Neural progenitor cell (in vitro differentiated cells): ENCODE measurements at regions not wholly inside any gene's neighbourhood (a gene's known extent, or its start where the extent isn't known, plus 50 kb on each side); places are given as distances from the start of the nearest gene placed in this dataset.

ENCODE experiments used
- DNase-seq: peaks from one replicate; pipeline ENCODE4 v3.0.0-alpha.2; 2016; ENCODE audit warnings: low spot score
- H2AFZ ChIP-seq: fragments of 200-600 bp; sonication (generic); replicated peaks from 2 replicates; pipeline ENCODE4 v1.6.1; 2016; ENCODE audit warnings: antibody characterized with exemption
- H3F3A ChIP-seq: fragments of 200-600 bp; sonication (generic); 2 replicates; pipeline ENCODE4 v1.6.1; 2016; ENCODE audit warnings: antibody characterized with exemption, low read depth
- H3K27ac ChIP-seq: fragments of 200-600 bp; sonication (generic); 2 replicates; pipeline ENCODE4 v1.5.1; 2016; ENCODE audit warnings: mild to moderate bottlenecking
- H3K27me3 ChIP-seq: fragments of 200-600 bp; sonication (generic); 2 replicates; pipeline ENCODE4 v1.6.1; 2016; ENCODE audit warnings: mild to moderate bottlenecking, moderate library complexity
- H3K36me3 ChIP-seq: fragments of 200-600 bp; sonication (generic); 2 replicates; pipeline ENCODE4 v1.5.1; 2016
- H3K4me1 ChIP-seq: fragments of 200-600 bp; sonication (generic); 2 replicates; pipeline ENCODE4 v1.6.1; 2016; ENCODE audit warnings: mixed run types
- H3K4me2 ChIP-seq: fragments of 200-600 bp; sonication (generic); 2 replicates; pipeline ENCODE4 v1.6.1; 2016
- H3K4me3 ChIP-seq: fragments of 200-600 bp; sonication (generic); 2 replicates; pipeline ENCODE4 v1.5.1; 2016
- H3K79me2 ChIP-seq: fragments of 200-600 bp; sonication (generic); 2 replicates; pipeline ENCODE4 v1.6.1; 2016; ENCODE audit warnings: low read depth
- H3K9ac ChIP-seq: fragments of 200-600 bp; sonication (generic); 2 replicates; pipeline ENCODE4 v1.6.1; 2016
- H3K9me3 ChIP-seq: fragments of 200-600 bp; sonication (generic); 2 replicates; pipeline ENCODE4 v1.5.1; 2016; ENCODE audit warnings: low read depth
- H4K20me1 ChIP-seq: fragments of 200-600 bp; sonication (generic); 2 replicates; pipeline ENCODE4 v1.6.1; 2016; ENCODE audit warnings: low read depth
- H3K27ac Mint-ChIP-seq: 3 replicates; pipeline ENCODE4 v1.8.0; 2021; ENCODE audit warnings: mixed read lengths
- H3K27me3 Mint-ChIP-seq: 2 replicates; pipeline ENCODE4 v1.8.0; 2022; ENCODE audit warnings: low read depth, mild to moderate bottlenecking, inconsistent platforms, moderate library complexity, mixed read lengths; ENCODE audit not compliant: insufficient read depth
- H3K36me3 Mint-ChIP-seq: 3 replicates; pipeline ENCODE4 v1.8.0; 2021; ENCODE audit warnings: mixed read lengths
- H3K4me1 Mint-ChIP-seq: 3 replicates; pipeline ENCODE4 v1.8.0; 2021; ENCODE audit warnings: mixed read lengths
- H3K4me3 Mint-ChIP-seq: 3 replicates; pipeline ENCODE4 v1.8.0; 2021; ENCODE audit warnings: mild to moderate bottlenecking, moderate library complexity, mixed read lengths
- H3K9me3 Mint-ChIP-seq: 3 replicates; pipeline ENCODE4 v1.8.0; 2020; ENCODE audit warnings: mixed read lengths
- CTCF ChIP-seq: fragments of 200-600 bp; sonication (generic); IDR thresholded peaks from 2 replicates; pipeline ENCODE4 v1.5.1; 2017; ENCODE audit warnings: antibody characterized with exemption, mild to moderate bottlenecking
- EZH2 ChIP-seq: fragments of 200-600 bp; sonication (generic); IDR thresholded peaks from 2 replicates; pipeline ENCODE4 v1.6.1; 2017; ENCODE audit warnings: antibody characterized with exemption, mild to moderate bottlenecking, moderate library complexity
- EZH2phosphoT487 ChIP-seq: fragments of 200-600 bp; sonication (generic); IDR thresholded peaks from 2 replicates; pipeline ENCODE4 v1.6.1; 2017; ENCODE audit warnings: antibody characterized with exemption

DNA sequence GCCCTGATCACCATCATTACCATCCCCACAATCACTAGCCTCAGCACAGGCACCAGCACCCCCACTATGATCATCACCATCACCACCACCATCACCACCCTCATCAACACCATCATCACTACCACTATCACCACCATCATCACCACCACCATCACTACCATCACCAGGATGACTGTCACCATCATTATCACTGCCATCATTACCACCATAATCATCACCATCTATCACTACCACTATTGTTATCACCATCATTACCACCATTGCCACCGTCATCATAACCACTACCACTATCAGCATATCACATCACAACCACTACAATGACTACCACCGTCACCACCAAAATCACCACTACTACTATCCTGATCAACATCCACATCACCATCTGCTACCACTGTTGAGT is 57.3 kb upstream of the CASZ1 start:
- Mint-ChIP-seq H3K4me3 (no peak overlapping the region), H3K4me1 (peaks cover 11% of the 10 kb centered on the region), H3K27me3 (peaks cover 11% of the 10 kb centered on the region), H3K9me3 (peaks cover 5% of the 10 kb centered on the region), H3K36me3 (no peaks in the 10 kb centered on the region), H3K27ac (no peak overlapping the region)
- no peak overlapping the region for H3K27ac ChIP-seq
- H3K4me3 ChIP-seq: no peak overlapping the region
- no peaks in the 10 kb centered on the region for H3K79me2 ChIP-seq
- no peak overlapping the region for H3K4me2 ChIP-seq
- H2AFZ ChIP-seq: no peak overlapping the region
- no peaks in the 10 kb centered on the region for H3K36me3 ChIP-seq
- TF ChIP-seq CTCF (no peak), EZH2 (no peak), EZH2phosphoT487 (no peak)
- no peak for DNase-seq
- no peaks in the 10 kb centered on the region for H3K27me3 ChIP-seq
- H4K20me1 ChIP-seq: no peaks in the 10 kb centered on the region
- H3K9ac ChIP-seq: no peak overlapping the region
- H3F3A ChIP-seq: peaks cover 3% of the 10 kb centered on the region
- no peaks in the 10 kb centered on the region for H3K4me1 ChIP-seq
- H3K9me3 ChIP-seq: no peaks in the 10 kb centered on the region

DNA sequence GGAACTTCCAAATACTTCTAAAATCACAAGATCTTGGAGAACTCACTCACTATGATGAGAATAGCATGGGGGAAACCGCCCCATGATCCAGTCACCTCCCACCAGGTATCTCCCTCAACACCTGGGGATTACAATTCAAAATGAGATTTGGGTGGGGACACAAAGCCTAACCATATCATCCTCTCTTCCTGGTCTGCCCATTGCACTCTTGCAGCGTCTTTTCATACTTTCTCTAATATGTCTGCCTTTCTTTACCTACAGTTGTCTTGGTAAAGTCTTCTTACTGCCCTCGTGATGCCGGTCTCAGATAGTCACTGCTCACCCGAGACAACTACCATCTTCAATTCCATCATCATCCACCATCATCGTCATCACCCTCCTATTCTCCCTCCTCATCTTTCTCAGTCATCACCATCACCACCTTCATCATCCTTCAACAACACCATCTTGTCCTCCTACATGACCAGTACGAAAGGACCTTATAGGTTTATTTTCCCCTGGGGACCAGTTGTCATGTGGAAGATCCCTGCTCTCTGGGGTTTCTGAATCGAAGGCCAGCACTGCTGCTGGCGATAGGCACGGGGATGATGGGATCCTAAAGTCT is 58.5 kb upstream of the CASZ1 start:
- H3K36me3 ChIP-seq: no peaks in the 10 kb centered on the region
- no peak overlapping the region for H3K4me2 ChIP-seq
- H3K27ac Mint-ChIP-seq: no peak overlapping the region
- DNase-seq: no peak
- no peak overlapping the region for H3K9ac ChIP-seq
- no peak overlapping the region for H3K27ac ChIP-seq
- peaks cover 3% of the 10 kb centered on the region for H3F3A ChIP-seq
- no peaks in the 10 kb centered on the region for H3K9me3 ChIP-seq
- no peak overlapping the region for H3K4me3 Mint-ChIP-seq
- TF ChIP-seq EZH2 (no peak), CTCF (no peak), EZH2phosphoT487 (no peak)
- peaks cover 7% of the 10 kb centered on the region for H3K27me3 Mint-ChIP-seq
- H2AFZ ChIP-seq: no peak overlapping the region
- no peaks in the 10 kb centered on the region for H3K36me3 Mint-ChIP-seq
- no peak overlapping the region for H3K4me3 ChIP-seq
- H3K4me1 Mint-ChIP-seq: peaks cover 11% of the 10 kb centered on the region
- H3K79me2 ChIP-seq: no peaks in the 10 kb centered on the region
- H3K9me3 Mint-ChIP-seq: peaks cover 5% of the 10 kb centered on the region
- no peaks in the 10 kb centered on the region for H3K4me1 ChIP-seq
- H3K27me3 ChIP-seq: peaks cover 3% of the 10 kb centered on the region
- no peaks in the 10 kb centered on the region for H4K20me1 ChIP-seq

- no peaks in the 10 kb centered on the region for H3K36me3 Mint-ChIP-seq
- peaks cover 5% of the 10 kb centered on the region for H3K9me3 Mint-ChIP-seq
- Histone ChIP-seq H3K79me2 (no peaks in the 10 kb centered on the region), H2AFZ (no peak overlapping the region), H3K36me3 (no peaks in the 10 kb centered on the region), H4K20me1 (no peaks in the 10 kb centered on the region), H3K9me3 (no peaks in the 10 kb centered on the region), H3F3A (no peaks in the 10 kb centered on the region), H3K4me2 (no peak overlapping the region), H3K4me1 (no peaks in the 10 kb centered on the region), H3K27ac (no peak overlapping the region), H3K4me3 (no peak overlapping the region), H3K27me3 (peaks cover 8% of the 10 kb centered on the region), H3K9ac (no peak overlapping the region)
- no peak overlapping the region for H3K4me3 Mint-ChIP-seq
- H3K4me1 Mint-ChIP-seq: peaks cover 5% of the 10 kb centered on the region
- TF ChIP-seq EZH2: no peak
- no peak for TF ChIP-seq CTCF
- no peak for TF ChIP-seq EZH2phosphoT487
- no peak overlapping the region for H3K27ac Mint-ChIP-seq
- no peak for DNase-seq
- H3K27me3 Mint-ChIP-seq: peaks cover 5% of the 10 kb centered on the region
These were observed 59.8 kb upstream of the CASZ1 start for GRCh38 chr1:10856176-10856683.
